ENCODE measurements at regions not wholly inside any gene's neighbourhood (a gene's known extent, or its start where the extent isn't known, plus 50 kb on each side); places are given as distances from the start of the nearest gene placed in this dataset.

DNA sequence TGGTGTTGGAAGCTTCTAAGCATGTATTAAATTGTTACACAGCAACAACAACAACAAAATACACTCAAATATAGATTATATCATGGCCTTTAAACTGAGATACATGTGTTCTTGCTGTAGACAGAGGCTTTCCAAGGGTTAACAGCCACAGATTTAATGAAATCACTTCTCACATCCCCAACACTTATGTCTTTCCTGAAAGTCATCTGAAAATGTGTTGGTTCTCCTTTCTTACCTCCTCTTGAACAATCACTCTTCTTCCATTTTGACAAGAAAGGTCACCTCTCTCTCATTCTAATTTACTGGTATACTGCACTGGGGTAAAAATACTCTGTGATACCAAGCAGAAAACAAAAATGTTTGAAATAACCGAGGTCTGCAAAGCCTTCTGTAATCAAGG lies 507.3 kb upstream of the KCNMB2 start:
- TF ChIP-seq, protein P1, sequence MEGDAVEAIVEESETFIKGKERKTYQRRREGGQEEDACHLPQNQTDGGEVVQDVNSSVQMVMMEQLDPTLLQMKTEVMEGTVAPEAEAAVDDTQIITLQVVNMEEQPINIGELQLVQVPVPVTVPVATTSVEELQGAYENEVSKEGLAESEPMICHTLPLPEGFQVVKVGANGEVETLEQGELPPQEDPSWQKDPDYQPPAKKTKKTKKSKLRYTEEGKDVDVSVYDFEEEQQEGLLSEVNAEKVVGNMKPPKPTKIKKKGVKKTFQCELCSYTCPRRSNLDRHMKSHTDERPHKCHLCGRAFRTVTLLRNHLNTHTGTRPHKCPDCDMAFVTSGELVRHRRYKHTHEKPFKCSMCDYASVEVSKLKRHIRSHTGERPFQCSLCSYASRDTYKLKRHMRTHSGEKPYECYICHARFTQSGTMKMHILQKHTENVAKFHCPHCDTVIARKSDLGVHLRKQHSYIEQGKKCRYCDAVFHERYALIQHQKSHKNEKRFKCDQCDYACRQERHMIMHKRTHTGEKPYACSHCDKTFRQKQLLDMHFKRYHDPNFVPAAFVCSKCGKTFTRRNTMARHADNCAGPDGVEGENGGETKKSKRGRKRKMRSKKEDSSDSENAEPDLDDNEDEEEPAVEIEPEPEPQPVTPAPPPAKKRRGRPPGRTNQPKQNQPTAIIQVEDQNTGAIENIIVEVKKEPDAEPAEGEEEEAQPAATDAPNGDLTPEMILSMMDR (conservative IDR thresholded peaks at IDR 0.05; ENCODE audit: low read length) = no peak
- no peak for TF ChIP-seq EZH2phosphoT487 (IDR thresholded peaks at IDR 0.05; ENCODE audit: borderline replicate concordance)
- no peaks in the 10 kb centered on the region for H3F3A ChIP-seq (ENCODE audit: low read depth)
- no peaks in the 10 kb centered on the region for H3K4me1 ChIP-seq (ENCODE audit: insufficient read depth, low read length, poor library complexity, severe bottlenecking)
- no peaks in the 10 kb centered on the region for H3K27me3 ChIP-seq (ENCODE audit: insufficient read depth, low read length, poor library complexity, severe bottlenecking)
- no peak overlapping the region for H3K4me3 ChIP-seq (ENCODE audit: low read length, poor library complexity, severe bottlenecking)
- no peaks in the 10 kb centered on the region for H3K9me2 ChIP-seq (replicated peaks; ENCODE audit: low read depth, low read length)
- no peaks in the 10 kb centered on the region for H3K36me3 ChIP-seq (ENCODE audit: insufficient read depth, low read length)
- H3K79me2 ChIP-seq (ENCODE audit: insufficient read depth, low read length) = no peaks in the 10 kb centered on the region
- no peak overlapping the region for H3K4me2 ChIP-seq (ENCODE audit: low read depth, low read length, poor library complexity, severe bottlenecking)
- no peaks in the 10 kb centered on the region for H4K20me1 ChIP-seq (ENCODE audit: insufficient read depth, low read length, poor library complexity, severe bottlenecking)
- H3K9ac ChIP-seq (ENCODE audit: low read depth, low read length, poor library complexity, severe bottlenecking) = no peak overlapping the region
- H2AFZ ChIP-seq (ENCODE audit: low read length) = no peak overlapping the region
- no peaks in the 10 kb centered on the region for H3K9me3 ChIP-seq (ENCODE audit: insufficient read depth, low read depth, low read length)

DNA sequence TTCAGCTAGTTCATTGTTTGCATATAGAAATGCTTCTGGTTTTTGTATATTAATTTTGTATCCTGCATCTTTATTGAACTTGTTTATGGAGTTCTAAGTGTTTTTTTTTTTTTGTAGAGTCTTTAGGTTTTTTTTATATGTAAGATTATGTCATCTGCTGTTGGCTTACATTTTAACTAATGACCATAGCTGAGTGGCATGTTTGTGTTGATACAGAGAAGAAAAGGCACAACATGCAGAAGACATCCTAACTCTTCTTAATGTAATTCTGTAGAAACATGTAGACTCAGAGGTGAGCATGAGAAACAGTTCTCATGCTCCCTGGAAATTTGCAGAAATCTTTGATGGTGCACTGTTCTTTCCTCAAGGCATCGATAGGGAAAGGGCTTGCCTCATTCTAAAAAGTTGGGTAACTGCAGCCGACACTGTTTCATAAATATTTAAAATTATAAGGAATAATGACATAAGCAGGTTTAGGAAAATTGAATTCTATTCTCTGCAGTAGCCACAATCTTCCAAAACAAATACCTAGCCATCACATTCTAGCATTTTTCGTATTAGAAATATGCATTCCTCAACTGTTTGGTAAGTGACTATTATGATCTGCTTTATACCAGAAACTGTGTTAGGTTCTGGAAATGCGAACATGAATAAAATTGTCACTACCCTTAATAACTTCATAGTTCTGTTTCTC lies 499.6 kb upstream of the KCNMB2 start:
- Histone ChIP-seq H4K20me1 (ENCODE audit: insufficient read depth, low read length, poor library complexity, severe bottlenecking) (no peaks in the 10 kb centered on the region), H3K9me2 (replicated peaks; ENCODE audit: low read depth, low read length) (no peaks in the 10 kb centered on the region), H3F3A (ENCODE audit: low read depth) (no peaks in the 10 kb centered on the region), H2AFZ (ENCODE audit: low read length) (no peak overlapping the region), H3K4me3 (ENCODE audit: low read length, poor library complexity, severe bottlenecking) (no peak overlapping the region), H3K27me3 (ENCODE audit: insufficient read depth, low read length, poor library complexity, severe bottlenecking) (no peaks in the 10 kb centered on the region), H3K4me1 (ENCODE audit: insufficient read depth, low read length, poor library complexity, severe bottlenecking) (no peaks in the 10 kb centered on the region), H3K9ac (ENCODE audit: low read depth, low read length, poor library complexity, severe bottlenecking) (no peak overlapping the region), H3K4me2 (ENCODE audit: low read depth, low read length, poor library complexity, severe bottlenecking) (no peak overlapping the region), H3K36me3 (ENCODE audit: insufficient read depth, low read length) (no peaks in the 10 kb centered on the region), H3K9me3 (ENCODE audit: insufficient read depth, low read depth, low read length) (no peaks in the 10 kb centered on the region), H3K79me2 (ENCODE audit: insufficient read depth, low read length) (no peaks in the 10 kb centered on the region)
- TF ChIP-seq EZH2phosphoT487 (IDR thresholded peaks at IDR 0.05; ENCODE audit: borderline replicate concordance) = no peak
- TF ChIP-seq, protein P1 (conservative IDR thresholded peaks at IDR 0.05; ENCODE audit: low read length) = no peak

DNA sequence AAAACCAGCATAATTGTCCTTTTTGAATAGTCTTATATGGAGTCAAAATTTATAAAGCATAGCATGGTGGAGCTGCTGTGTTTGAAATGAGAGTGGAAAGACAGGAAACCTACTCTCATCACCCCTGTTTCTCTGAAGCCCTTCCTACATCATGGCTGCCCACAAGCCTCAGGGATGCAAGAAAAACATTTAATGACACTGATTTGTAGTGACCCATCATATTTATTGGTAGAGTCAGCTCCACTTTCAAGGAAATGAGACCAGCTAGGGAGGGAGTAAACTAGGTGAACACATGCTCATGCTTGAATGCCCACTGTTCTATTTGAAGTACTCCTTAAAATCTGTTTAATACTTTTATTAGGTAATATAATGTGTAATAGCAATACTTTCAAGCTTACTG lies 494.3 kb upstream of the KCNMB2 start:
- H4K20me1 ChIP-seq (ENCODE audit: insufficient read depth, low read length, poor library complexity, severe bottlenecking) = no peaks in the 10 kb centered on the region
- no peak overlapping the region for H3K4me3 ChIP-seq (ENCODE audit: low read length, poor library complexity, severe bottlenecking)
- TF ChIP-seq, protein P1 (conservative IDR thresholded peaks at IDR 0.05; ENCODE audit: low read length) = no peak
- no peak for TF ChIP-seq EZH2phosphoT487 (IDR thresholded peaks at IDR 0.05; ENCODE audit: borderline replicate concordance)
- H3K4me1 ChIP-seq (ENCODE audit: insufficient read depth, low read length, poor library complexity, severe bottlenecking) = no peaks in the 10 kb centered on the region
- H3K79me2 ChIP-seq (ENCODE audit: insufficient read depth, low read length) = no peaks in the 10 kb centered on the region
- no peak overlapping the region for H3K4me2 ChIP-seq (ENCODE audit: low read depth, low read length, poor library complexity, severe bottlenecking)
- no peaks in the 10 kb centered on the region for H3F3A ChIP-seq (ENCODE audit: low read depth)
- H2AFZ ChIP-seq (ENCODE audit: low read length) = no peak overlapping the region
- no peaks in the 10 kb centered on the region for H3K27me3 ChIP-seq (ENCODE audit: insufficient read depth, low read length, poor library complexity, severe bottlenecking)
- H3K9me2 ChIP-seq (replicated peaks; ENCODE audit: low read depth, low read length) = no peaks in the 10 kb centered on the region
- no peaks in the 10 kb centered on the region for H3K9me3 ChIP-seq (ENCODE audit: insufficient read depth, low read depth, low read length)
- no peak overlapping the region for H3K9ac ChIP-seq (ENCODE audit: low read depth, low read length, poor library complexity, severe bottlenecking)
- no peaks in the 10 kb centered on the region for H3K36me3 ChIP-seq (ENCODE audit: insufficient read depth, low read length)

All from Loucy (cell line).